ENCODE measurements at regions not wholly inside any gene's neighbourhood (a gene's known extent, or its start where the extent isn't known, plus 50 kb on each side); places are given as distances from the start of the nearest gene placed in this dataset.

GRCh38 chr5:54719384-54720283, 202.1 kb downstream of the SNX18 start:
- H3K4me1 Mint-ChIP-seq, result peaks cover 17 to 36% of the 10 kb centered on the region in 2 donors
- H3K4me3 Mint-ChIP-seq, result no peak overlapping the region
- ATAC-seq (replicated peaks) (peak; percentile 34 to 43), DNase-seq (no peak)
- H3K27me3 Mint-ChIP-seq, result no peaks in the 10 kb centered on the region
- peak overlapping the region; percentile 52 for H3K27ac Mint-ChIP-seq
- H3K36me3 Mint-ChIP-seq, result peaks cover 0 to 2% of the 10 kb centered on the region in 2 donors
- peaks cover 5 to 10% of the 10 kb centered on the region in 2 donors for H3K9me3 Mint-ChIP-seq

GRCh38 chr5:54718656-54719055, 201.1 kb downstream of the SNX18 start:
- H3K9me3 Mint-ChIP-seq, result peaks cover 5 to 9% of the 10 kb centered on the region in 2 donors
- no peaks in the 10 kb centered on the region for H3K27me3 Mint-ChIP-seq
- H3K36me3 Mint-ChIP-seq, result peaks cover 0 to 5% of the 10 kb centered on the region in 2 donors
- no peak for ATAC-seq (replicated peaks)
- H3K27ac Mint-ChIP-seq, result no peak overlapping the region
- peaks cover 17 to 36% of the 10 kb centered on the region in 2 donors for H3K4me1 Mint-ChIP-seq
- H3K4me3 Mint-ChIP-seq, result no peak overlapping the region
- DNase-seq, result no peak

GRCh38 chr5:54717870-54718269, 200.3 kb downstream of the SNX18 start:
- no peak for DNase-seq
- H3K4me3 Mint-ChIP-seq, result no peak overlapping the region
- H3K27me3 Mint-ChIP-seq, result no peaks in the 10 kb centered on the region
- H3K27ac Mint-ChIP-seq, result peak overlapping the region; percentile 2
- H3K9me3 Mint-ChIP-seq, result peaks cover 1 to 4% of the 10 kb centered on the region in 2 donors
- H3K4me1 Mint-ChIP-seq, result peaks cover 15 to 36% of the 10 kb centered on the region in 2 donors
- peak in 1 of 2 donors; percentile 59 for ATAC-seq (replicated peaks)
- peaks cover 0 to 4% of the 10 kb centered on the region in 2 donors for H3K36me3 Mint-ChIP-seq

- H3K4me3 Mint-ChIP-seq, result no peak overlapping the region
- H3K27me3 Mint-ChIP-seq, result no peaks in the 10 kb centered on the region
Measured at GRCh38 chr5:54717459-54717858, 199.9 kb downstream of the SNX18 start.

GRCh38 chr5:54713923-54714581, 196.5 kb downstream of the SNX18 start:
- no peak overlapping the region for H3K27ac Mint-ChIP-seq
- H3K4me1 Mint-ChIP-seq, result peaks cover 3 to 10% of the 10 kb centered on the region in 2 donors
- peaks cover 0 to 4% of the 10 kb centered on the region in 2 donors for H3K36me3 Mint-ChIP-seq
- DNase-seq, result no peak
- no peak overlapping the region for H3K4me3 Mint-ChIP-seq
- H3K9me3 Mint-ChIP-seq, result peaks cover 0 to 4% of the 10 kb centered on the region in 2 donors
- ATAC-seq (replicated peaks), result no peak
- H3K27me3 Mint-ChIP-seq, result no peaks in the 10 kb centered on the region

More at GRCh38 chr5:54717459-54717858, 199.9 kb downstream of the SNX18 start:
- no peak for DNase-seq
- ATAC-seq (replicated peaks), result peak; percentile 23 to 45
- Mint-ChIP-seq H3K9me3 (peaks cover 0 to 4% of the 10 kb centered on the region in 2 donors), H3K4me1 (peaks cover 13 to 36% of the 10 kb centered on the region in 2 donors), H3K36me3 (peaks cover 0 to 4% of the 10 kb centered on the region in 2 donors), H3K27ac (peak overlapping the region; percentile 2)

- Mint-ChIP-seq H3K27ac (no peak overlapping the region), H3K4me3 (no peak overlapping the region), H3K9me3 (peaks cover 0 to 2% of the 10 kb centered on the region in 2 donors), H3K36me3 (no peaks in the 10 kb centered on the region), H3K4me1 (peaks cover 9 to 19% of the 10 kb centered on the region in 2 donors), H3K27me3 (no peaks in the 10 kb centered on the region)
- ATAC-seq (replicated peaks) (no peak), DNase-seq (no peak)
Measured at GRCh38 chr5:54709096-54709495, 191.5 kb downstream of the SNX18 start.

GRCh38 chr5:54707841-54708240, 190.3 kb downstream of the SNX18 start:
- Mint-ChIP-seq H3K4me3 (no peak overlapping the region), H3K27me3 (no peaks in the 10 kb centered on the region), H3K27ac (peak overlapping the region; percentile 47), H3K9me3 (no peaks in the 10 kb centered on the region), H3K4me1 (peaks cover 17 to 27% of the 10 kb centered on the region in 2 donors), H3K36me3 (no peaks in the 10 kb centered on the region)
- DNase-seq, result no peak
- ATAC-seq (replicated peaks), result no peak

- Mint-ChIP-seq H3K4me3 (no peak overlapping the region), H3K36me3 (no peaks in the 10 kb centered on the region), H3K9me3 (no peaks in the 10 kb centered on the region), H3K4me1 (peaks cover 17 to 27% of the 10 kb centered on the region in 2 donors), H3K27me3 (no peaks in the 10 kb centered on the region), H3K27ac (no peak overlapping the region)
- DNase-seq (no peak), ATAC-seq (replicated peaks) (peak; percentile 65 to 67)
Measured at GRCh38 chr5:54705994-54706653, 188.6 kb downstream of the SNX18 start.

- no peak overlapping the region for H3K27ac Mint-ChIP-seq
- H3K4me1 Mint-ChIP-seq, result peaks cover 17 to 27% of the 10 kb centered on the region in 2 donors
- H3K4me3 Mint-ChIP-seq, result no peak overlapping the region
- ATAC-seq (replicated peaks) (no peak), DNase-seq (no peak)
- no peaks in the 10 kb centered on the region for H3K36me3 Mint-ChIP-seq
- no peaks in the 10 kb centered on the region for H3K27me3 Mint-ChIP-seq
- no peaks in the 10 kb centered on the region for H3K9me3 Mint-ChIP-seq
Measured at GRCh38 chr5:54704825-54705224, 187.3 kb downstream of the SNX18 start.

- H3K27ac Mint-ChIP-seq, result no peak overlapping the region
Measured at GRCh38 chr5:54704333-54704732, 186.8 kb downstream of the SNX18 start.

GRCh38 chr5:54703565-54704255, 186.2 kb downstream of the SNX18 start:
- no peaks in the 10 kb centered on the region for H3K9me3 Mint-ChIP-seq
- peak overlapping the region; percentile 37 for H3K27ac Mint-ChIP-seq
- H3K4me1 Mint-ChIP-seq, result peaks cover 17 to 27% of the 10 kb centered on the region in 2 donors

More at GRCh38 chr5:54704333-54704732, 186.8 kb downstream of the SNX18 start:
- H3K27me3 Mint-ChIP-seq, result no peaks in the 10 kb centered on the region
- no peak for ATAC-seq (replicated peaks)
- H3K36me3 Mint-ChIP-seq, result no peaks in the 10 kb centered on the region
- H3K4me3 Mint-ChIP-seq, result no peak overlapping the region
- no peaks in the 10 kb centered on the region for H3K9me3 Mint-ChIP-seq
- no peak for DNase-seq
- peaks cover 17 to 27% of the 10 kb centered on the region in 2 donors for H3K4me1 Mint-ChIP-seq

GRCh38 chr5:54703133-54703532, 185.6 kb downstream of the SNX18 start:
- Mint-ChIP-seq H3K36me3 (no peaks in the 10 kb centered on the region), H3K9me3 (no peaks in the 10 kb centered on the region), H3K27me3 (no peaks in the 10 kb centered on the region), H3K4me1 (peaks cover 17 to 27% of the 10 kb centered on the region in 2 donors), H3K27ac (no peak overlapping the region), H3K4me3 (no peak overlapping the region)
- DNase-seq, result no peak
- no peak for ATAC-seq (replicated peaks)

More at GRCh38 chr5:54703565-54704255, 186.2 kb downstream of the SNX18 start:
- ATAC-seq (replicated peaks), result no peak
- no peak for DNase-seq
- no peaks in the 10 kb centered on the region for H3K27me3 Mint-ChIP-seq
- no peak overlapping the region for H3K4me3 Mint-ChIP-seq
- H3K36me3 Mint-ChIP-seq, result no peaks in the 10 kb centered on the region

- Mint-ChIP-seq H3K4me3 (no peak overlapping the region), H3K4me1 (peaks cover 17 to 27% of the 10 kb centered on the region in 2 donors), H3K27me3 (no peaks in the 10 kb centered on the region), H3K9me3 (no peaks in the 10 kb centered on the region), H3K36me3 (no peaks in the 10 kb centered on the region), H3K27ac (no peak overlapping the region)
- no peak for DNase-seq
- ATAC-seq (replicated peaks), result no peak
Measured at GRCh38 chr5:54702470-54702869, 184.9 kb downstream of the SNX18 start.
